OCI-M2 (cell line): ENCODE measurements at regions not wholly inside any gene's neighbourhood (a gene's known extent, or its start where the extent isn't known, plus 50 kb on each side); places are given as distances from the start of the nearest gene placed in this dataset.

Experiments used
- DNase-seq: peaks from one replicate; lab custom pipeline; 2025; ENCODE audit not compliant: unreplicated experiment; lab: John Stamatoyannopoulos, UW

DNA sequence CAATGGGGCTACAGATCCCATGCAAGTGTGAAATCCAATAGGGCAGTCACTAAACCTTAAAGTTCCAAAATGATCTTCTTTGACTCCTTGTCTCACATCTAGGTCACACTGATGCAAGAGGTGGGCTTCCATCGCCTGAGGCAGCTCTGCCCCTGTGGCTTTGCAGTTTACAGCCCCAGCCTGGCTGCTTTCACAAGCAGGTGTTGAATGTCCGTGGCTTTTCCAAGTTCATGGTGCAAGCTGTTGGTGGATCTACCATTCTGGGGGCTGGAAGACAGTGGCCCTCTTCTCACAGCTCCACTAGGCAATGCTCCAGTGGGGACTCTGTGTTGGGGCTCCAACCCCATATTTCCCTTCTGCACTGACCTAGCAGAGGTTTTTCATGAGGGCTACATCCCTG is 68.5 kb upstream of the PRR20G start:
- no peak for DNase-seq

DNA sequence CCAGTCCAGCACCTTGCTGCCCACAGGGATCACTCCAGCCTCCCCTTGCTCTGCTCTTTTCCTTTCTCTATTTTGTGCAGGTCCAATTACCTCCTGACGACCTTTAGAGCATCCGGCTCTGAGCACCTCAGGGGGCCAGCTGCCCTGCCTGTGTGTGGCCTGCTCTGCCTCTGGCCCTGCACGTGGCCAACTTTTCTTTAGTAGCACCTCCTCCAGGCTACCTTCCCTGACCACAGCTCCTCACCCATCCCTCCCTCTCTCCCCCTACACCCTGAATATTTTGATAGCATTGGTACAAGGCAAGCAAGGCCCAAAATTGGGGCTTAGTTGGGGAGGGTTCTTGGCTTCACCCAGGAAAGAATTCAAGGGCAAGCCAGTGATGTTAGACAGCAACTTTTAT is 66.9 kb upstream of the PRR20G start:
- no peak for DNase-seq

GRCh38 chr3:127352612-127353011 is 64.8 kb upstream of the PRR20G start:
- DNase-seq = no peak

- no peak for DNase-seq
Measured at GRCh38 chr3:127351775-127352350, 64.0 kb upstream of the PRR20G start.

GRCh38 chr3:127351321-127351720 is 63.5 kb upstream of the PRR20G start:
- no peak for DNase-seq

- no peak for DNase-seq
Measured at GRCh38 chr3:127350172-127351050, 62.6 kb upstream of the PRR20G start.

DNA sequence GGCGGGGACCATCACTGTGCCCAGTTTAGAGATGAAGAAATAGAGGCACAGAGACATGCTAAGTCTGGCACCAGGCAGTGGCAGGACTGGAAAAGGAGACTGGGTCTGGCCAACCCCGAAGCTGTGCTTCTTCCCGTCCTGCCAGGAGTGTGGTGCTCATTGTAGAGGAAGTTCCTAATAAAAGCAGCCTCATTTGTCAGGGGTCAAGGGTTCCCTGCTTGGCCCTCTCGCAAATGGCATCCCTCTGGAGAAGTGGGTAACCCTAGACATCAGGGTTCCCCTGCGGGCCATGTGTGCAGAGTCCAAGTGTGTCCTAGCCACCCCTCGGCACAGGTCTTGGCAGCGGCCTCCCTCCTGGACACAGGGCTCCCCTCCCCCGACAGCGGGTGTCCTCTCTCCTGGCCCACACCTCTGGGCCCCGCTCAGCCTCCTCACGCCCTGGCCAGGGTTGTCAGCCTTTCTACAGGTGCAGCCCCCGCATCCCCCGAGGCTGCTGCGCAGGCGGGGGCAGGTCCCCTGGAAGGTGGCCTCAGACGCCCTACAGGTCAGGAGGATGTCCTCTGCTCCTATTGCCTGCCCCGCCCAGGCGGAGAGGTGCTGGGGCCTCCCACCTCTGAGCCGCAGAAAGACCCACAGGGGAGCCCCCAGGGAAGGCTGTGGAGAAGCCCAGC is 61.8 kb upstream of the PRR20G start:
- DNase-seq = no peak

- DNase-seq = no peak
Measured at GRCh38 chr3:127342735-127343134, 54.9 kb upstream of the PRR20G start.

DNA sequence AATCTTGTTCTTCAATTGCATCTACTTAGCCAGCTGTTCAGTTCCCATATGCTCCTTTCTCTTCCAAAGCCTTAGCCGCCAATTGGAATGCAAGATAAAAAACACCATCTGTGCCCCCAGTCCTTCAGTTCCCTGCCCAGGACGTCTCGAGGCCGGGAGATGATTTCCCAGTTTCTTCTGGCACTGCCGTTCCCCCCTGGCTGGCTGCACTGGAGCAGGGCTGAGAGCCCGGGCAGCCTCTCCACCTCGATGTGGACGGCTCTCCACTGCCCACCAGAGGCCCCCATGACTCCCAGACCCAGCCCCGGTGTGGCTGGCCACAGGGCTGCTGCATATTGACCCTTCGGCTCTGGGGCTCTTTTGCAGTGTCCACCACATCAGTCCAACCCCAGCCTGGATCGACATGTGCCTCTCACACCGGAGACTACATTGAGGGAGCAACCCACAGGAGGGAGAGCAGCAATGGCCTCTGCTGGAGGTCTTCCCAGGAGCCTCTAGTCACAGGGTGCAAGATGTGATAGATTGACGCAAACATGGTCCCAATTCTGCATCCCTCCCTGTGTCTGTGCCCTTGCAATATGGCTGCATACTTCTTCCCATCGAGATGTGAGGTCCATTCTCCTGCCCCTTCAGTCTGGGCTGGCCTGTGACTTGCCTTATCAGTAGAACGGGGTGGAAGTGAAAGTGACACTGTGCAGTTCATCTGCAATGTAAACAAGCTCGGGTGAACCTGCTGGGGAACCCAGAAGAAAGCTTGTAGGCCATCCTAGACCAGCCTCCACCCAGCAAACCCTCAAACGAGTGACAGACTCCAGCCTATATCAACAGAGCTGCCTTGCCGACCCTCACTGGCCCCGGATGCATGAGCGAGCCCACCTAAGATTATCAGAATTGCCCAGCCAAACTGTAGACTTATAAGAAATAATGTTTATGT is 52.3 kb upstream of the PRR20G start:
- DNase-seq = no peak

GRCh38 chr3:127339016-127339415 is 51.2 kb upstream of the PRR20G start:
- no peak for DNase-seq

DNA sequence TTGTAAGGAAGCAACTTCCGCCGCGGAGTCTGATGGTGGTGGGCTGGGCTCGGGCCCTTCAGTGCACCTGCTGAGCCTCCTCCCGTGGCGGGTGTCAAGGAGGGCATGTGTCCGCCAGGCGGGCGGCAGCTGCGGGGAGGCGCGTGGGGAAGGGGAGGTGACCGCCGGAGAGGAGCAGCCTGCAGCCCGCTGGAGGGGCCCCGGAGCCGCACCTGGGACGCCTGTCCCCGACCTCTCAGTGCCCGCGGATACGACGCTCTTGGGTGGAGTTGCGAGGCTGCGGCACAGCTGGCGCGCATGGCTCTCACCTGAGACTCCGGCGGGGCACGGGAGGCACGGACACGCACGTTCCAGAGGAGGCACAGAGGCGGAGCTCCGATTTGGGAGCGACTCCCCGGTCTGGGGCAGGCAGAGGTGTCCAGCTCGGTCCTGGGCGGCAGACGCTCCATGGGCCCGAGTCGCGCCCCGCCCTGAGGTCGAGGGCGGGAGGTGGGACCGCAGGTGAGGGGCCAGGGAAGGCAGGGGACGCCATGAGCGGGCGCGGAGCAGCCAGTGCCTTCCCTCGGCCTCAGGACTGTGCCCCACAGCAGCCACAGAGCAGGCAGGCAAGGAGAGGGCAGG is 50.2 kb upstream of the PRR20G start:
- DNase-seq = no peak
